OCI-LY7 (cell line): ENCODE measurements at regions not wholly inside any gene's neighbourhood (a gene's known extent, or its start where the extent isn't known, plus 50 kb on each side); places are given as distances from the start of the nearest gene placed in this dataset.

Source experiments
- CTCF ChIP-seq: fragments of 200-600 bp; sonication (generic); conservative IDR thresholded peaks from 2 replicates; pipeline ENCODE4 v1.5.1; 2014; ENCODE audit warnings: mild to moderate bottlenecking, antibody characterized with exemption, low read length, moderate library complexity, mixed read lengths
- EZH2phosphoT487 ChIP-seq: fragments of 200-600 bp; sonication (generic); IDR thresholded peaks from 2 replicates; pipeline ENCODE4 v1.6.1; 2018; ENCODE audit warnings: low read depth, borderline replicate concordance, mild to moderate bottlenecking, mixed run types, antibody characterized with exemption, low read length, moderate library complexity, mixed read lengths

GRCh38 chr2:60095202-60095815 is 458.1 kb downstream of the BCL11A start:
- TF ChIP-seq CTCF (no peak), EZH2phosphoT487 (no peak)
